A673 (cell line): ENCODE measurements at regions not wholly inside any gene's neighbourhood (a gene's known extent, or its start where the extent isn't known, plus 50 kb on each side); places are given as distances from the start of the nearest gene placed in this dataset.
"Not testable (repeated sequence)": the region's sequence is repeated elsewhere in the genome, so short reads cannot be mapped to it uniquely, and the experiment has no call there.

Source experiments
- BruUV-seq: library from RNA; stranded (reverse); fragments of 400-500 nt; replicated peaks from 2 replicates; lab custom pipeline; 2021; lab: Mats Ljungman, UMichigan
- CTCF ChIA-PET: fragments of 300-600 bp; sonication (Branson Sonifier 250); formaldehyde crosslinking; loops from one replicate; lab custom pipeline; 2022; ENCODE audit warnings: antibody characterized with exemption; lab: Charles Lee
- POLR2A ChIA-PET: fragments of 300-600 bp; sonication (Branson Sonifier 250); formaldehyde crosslinking; loops from one replicate; lab custom pipeline; 2022; ENCODE audit warnings: antibody characterized with exemption; ENCODE audit not compliant: low non-redundant PET; lab: Charles Lee
- DNase-seq: peaks from one replicate; pipeline ENCODE4 v3.0.0-alpha.2; 2015; ENCODE audit warnings: low spot score
- H3K27ac ChIP-seq: fragments of 200-600 bp; sonication (generic); 2 replicates; pipeline ENCODE4 v1.5.1; 2016; ENCODE audit warnings: mixed run types, low read depth, mild to moderate bottlenecking, mixed read lengths, antibody characterized with exemption, low read length; ENCODE audit not compliant: poor library complexity, severe bottlenecking
- H3K27me3 ChIP-seq: fragments of 200-600 bp; sonication (generic); replicated peaks from 2 replicates; pipeline ENCODE4 v1.6.1; 2017; ENCODE audit warnings: mixed run types, low read depth, mild to moderate bottlenecking, mixed read lengths, antibody characterized with exemption, low read length; ENCODE audit not compliant: insufficient read depth, poor library complexity
- H3K36me3 ChIP-seq: fragments of 200-600 bp; sonication (generic); 2 replicates; pipeline ENCODE4 v1.6.1; 2016; ENCODE audit warnings: mixed run types, mild to moderate bottlenecking, mixed read lengths, antibody characterized with exemption, low read length; ENCODE audit not compliant: insufficient read depth, poor library complexity, severe bottlenecking
- H3K4me1 ChIP-seq: fragments of 200-600 bp; sonication (generic); 2 replicates; pipeline ENCODE4 v1.6.1; 2017; ENCODE audit warnings: mixed run types, mild to moderate bottlenecking, mixed read lengths, antibody characterized with exemption, low read length; ENCODE audit not compliant: insufficient read depth, poor library complexity, severe bottlenecking
- H3K4me3 ChIP-seq: fragments of 200-600 bp; sonication (generic); 2 replicates; pipeline ENCODE4 v1.5.1; 2016; ENCODE audit warnings: low read depth, mixed run types, mild to moderate bottlenecking, mixed read lengths, low read length; ENCODE audit not compliant: poor library complexity, severe bottlenecking
- H3K9me3 ChIP-seq: fragments of 200-600 bp; sonication (generic); 2 replicates; pipeline ENCODE4 v1.6.1; 2016; ENCODE audit warnings: mixed run types, low read depth, mild to moderate bottlenecking, mixed read lengths, antibody characterized with exemption, low read length; ENCODE audit not compliant: poor library complexity, severe bottlenecking
- CTCF ChIP-seq: fragments of 300-800, 200-600 bp; sonication (generic); conservative IDR thresholded peaks from 2 replicates; pipeline ENCODE4 v1.5.1; 2017; ENCODE audit warnings: low read depth, mild to moderate bottlenecking, antibody characterized with exemption, low read length, moderate library complexity, mixed read lengths
- EZH2 ChIP-seq: fragments of 200-600 bp; sonication (generic); IDR thresholded peaks from 2 replicates; pipeline ENCODE4 v1.6.1; 2017; ENCODE audit warnings: borderline replicate concordance, low read depth, mild to moderate bottlenecking, mixed read lengths, antibody characterized with exemption, low read length; ENCODE audit not compliant: poor library complexity, severe bottlenecking
- intact Hi-C: fragments of 100-400 bp; cut with micrococcal nuclease; formaldehyde crosslinking; loops from one replicate; pipeline ENCODE4 v1.10.0; 2022; ENCODE audit not compliant: unreplicated experiment

GRCh38 chr5:108687595-108688200 lies 60.0 kb upstream of the FER start:
- TF ChIP-seq EZH2 = no peak
- TF ChIP-seq CTCF = no peak
- H3K4me3 ChIP-seq = no peak overlapping the region
- no peaks in the 10 kb centered on the region for H3K27me3 ChIP-seq
- no peak overlapping the region for H3K27ac ChIP-seq
- ChIA-PET CTCF (no interaction called here), POLR2A (no interaction called here)
- BruUV-seq = no TSS peak
- H3K4me1 ChIP-seq = no peaks in the 10 kb centered on the region
- intact Hi-C loops = no loop called here
- no peaks in the 10 kb centered on the region for H3K9me3 ChIP-seq
- no peaks in the 10 kb centered on the region for H3K36me3 ChIP-seq
- DNase-seq = no peak

- H3K36me3 ChIP-seq = no peaks in the 10 kb centered on the region
- ChIA-PET CTCF (no interaction called here), POLR2A (no interaction called here)
- intact Hi-C loops = no loop called here
- DNase-seq = no peak
- no peaks in the 10 kb centered on the region for H3K9me3 ChIP-seq
- no peak for TF ChIP-seq EZH2
- TF ChIP-seq CTCF = no peak
- no peaks in the 10 kb centered on the region for H3K27me3 ChIP-seq
- BruUV-seq = no TSS peak
- no peak overlapping the region for H3K27ac ChIP-seq
- no peaks in the 10 kb centered on the region for H3K4me1 ChIP-seq
- no peak overlapping the region for H3K4me3 ChIP-seq
Observed at GRCh38 chr5:108686676-108687075, 61.0 kb upstream of the FER start.

- H3K4me3 ChIP-seq, intact Hi-C loops, H3K27ac ChIP-seq, H3K9me3 ChIP-seq, H3K27me3 ChIP-seq, H3K36me3 ChIP-seq, POLR2A ChIA-PET, CTCF ChIA-PET, BruUV-seq, H3K4me1 ChIP-seq, DNase-seq: not testable (repeated sequence)
Observed at GRCh38 chr5:108685448-108686216, 62.1 kb upstream of the FER start.
